ENCODE measurements at regions not wholly inside any gene's neighbourhood (a gene's known extent, or its start where the extent isn't known, plus 50 kb on each side); places are given as distances from the start of the nearest gene placed in this dataset.

DNA sequence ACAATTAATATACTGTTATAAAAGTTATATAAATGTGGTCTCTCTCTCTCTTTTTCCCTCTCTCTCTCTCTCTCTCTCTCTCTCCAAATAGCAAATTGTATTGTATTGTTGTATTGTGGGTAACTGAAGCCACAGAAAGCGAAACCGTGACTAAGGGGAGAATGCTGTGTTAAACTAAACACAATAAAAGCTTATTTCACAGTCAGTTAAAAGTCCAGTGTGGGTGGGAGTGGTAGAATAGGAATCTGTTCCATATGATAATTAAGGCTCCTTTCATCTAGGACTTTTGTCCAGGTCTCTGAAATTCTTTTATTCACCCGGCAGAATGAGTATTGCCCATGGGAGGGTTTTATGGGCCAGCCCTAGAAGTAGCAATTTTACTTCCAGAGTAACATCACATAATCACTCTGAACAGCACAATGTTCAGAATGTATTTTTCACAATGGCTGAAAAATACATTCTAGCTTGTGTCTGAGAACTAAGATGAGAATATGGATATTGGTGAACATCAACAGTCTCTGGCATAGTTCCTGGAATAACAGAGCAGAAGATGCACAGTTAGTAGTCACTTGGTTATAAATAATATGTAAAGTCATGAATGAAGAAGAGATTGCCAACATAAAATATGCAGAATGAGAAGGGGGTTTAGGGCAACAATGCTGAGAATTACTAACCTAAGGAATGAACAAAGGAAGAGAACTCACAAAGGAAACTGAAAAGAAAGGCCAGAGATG is 399.1 kb downstream of the PLCL1 start:
- H3K4me1 ChIP-seq: no peaks in the 10 kb centered on the region
- no peaks in the 10 kb centered on the region for H3K36me3 ChIP-seq
- no peak for DNase-seq
- no peak overlapping the region for H3K27ac ChIP-seq
- 10 to 63% methylated on average over 3 of the region's 3 CpGs for WGBS, 2 donors
- H3K4me3 ChIP-seq: no peak overlapping the region
- H3K9me3 ChIP-seq: no peaks in the 10 kb centered on the region
- no peaks in the 10 kb centered on the region for H3K27me3 ChIP-seq
- TF ChIP-seq POLR2A (IDR thresholded peaks at IDR 0.05) (no peak), POLR2AphosphoS5 (IDR thresholded peaks at IDR 0.05) (no peak), CTCF (IDR thresholded peaks at IDR 0.05) (no peak), EP300 (IDR thresholded peaks at IDR 0.05) (no peak)
- intact Hi-C loops (cut with DNase I): no loop called here

Small RNA genes in the stretch of these regions (small RNA-seq; reads per million reads assigned to genes)
- gene RNU7-147P: 0 reads per million in 3 donors

Measured in sigmoid colon (tissue), 6 donors.